OCI-LY3 (cell line): ENCODE measurements at regions not wholly inside any gene's neighbourhood (a gene's known extent, or its start where the extent isn't known, plus 50 kb on each side); places are given as distances from the start of the nearest gene placed in this dataset.

Source experiments
- H2AFZ ChIP-seq: fragments of 200-600, 300-600 bp; shearing (Covaris generic); 2 replicates; pipeline ENCODE4 v1.6.0; 2014; ENCODE audit warnings: antibody characterized with exemption, low read depth, low read length
- H3K27ac ChIP-seq: fragments of 200-600, 300-600 bp; sonication (generic); 2 replicates; pipeline ENCODE4 v1.5.1; 2014; ENCODE audit warnings: mild to moderate bottlenecking, low read length, moderate library complexity, mixed read lengths
- H3K27me3 ChIP-seq: fragments of 200-600, 300-600 bp; sonication (generic); 2 replicates; pipeline ENCODE4 v1.6.1; 2014; ENCODE audit warnings: low read depth, low read length, mixed read lengths
- H3K36me3 ChIP-seq: fragments of 200-600, 300-600 bp; sonication (generic); replicated peaks from 2 replicates; pipeline ENCODE3; 2014; ENCODE audit warnings: low read depth, low read length, mixed read lengths
- H3K4me1 ChIP-seq: fragments of 300-600, 200-600 bp; sonication (generic); 2 replicates; pipeline ENCODE4 v1.6.1; 2014; ENCODE audit warnings: low read length, mixed read lengths
- H3K4me2 ChIP-seq: fragments of 200-600, 300-600 bp; sonication (generic); 2 replicates; pipeline ENCODE4 v1.6.1; 2014; ENCODE audit warnings: low read length, mixed read lengths
- H3K4me3 ChIP-seq: fragments of 300-600, 200-600 bp; sonication (generic); 2 replicates; pipeline ENCODE4 v1.5.1; 2014; ENCODE audit warnings: antibody characterized with exemption, mild to moderate bottlenecking, low read length, moderate library complexity
- H3K79me2 ChIP-seq: fragments of 300-600, 200-600 bp; shearing (Covaris generic); 2 replicates; pipeline ENCODE4 v1.6.1; 2014; ENCODE audit warnings: mild to moderate bottlenecking, low read length, mixed read lengths
- H3K9ac ChIP-seq: fragments of 300-600, 200-600 bp; shearing (Covaris generic); 2 replicates; pipeline ENCODE4 v1.6.0; 2014; ENCODE audit warnings: mild to moderate bottlenecking, low read length, moderate library complexity
- H3K9me3 ChIP-seq: fragments of 200-600, 300-600 bp; shearing (Covaris generic); 2 replicates; pipeline ENCODE4 v1.6.1; 2014; ENCODE audit warnings: low read length, mixed read lengths; ENCODE audit not compliant: insufficient read depth
- H4K20me1 ChIP-seq: fragments of 200-600, 300-600 bp; sonication (generic); 2 replicates; pipeline ENCODE4 v1.6.1; 2016; ENCODE audit warnings: low read length, mixed read lengths; ENCODE audit not compliant: insufficient read depth
- EZH2phosphoT487 ChIP-seq: fragments of 200-600 bp; shearing (Covaris generic); IDR thresholded peaks from 2 replicates; pipeline ENCODE4 v1.6.1; 2018; ENCODE audit warnings: antibody characterized with exemption, mixed run types, low read depth
- TF ChIP-seq, protein P1 (sequence below): fragments of 200-600, 300-600 bp; sonication (generic); IDR thresholded peaks from 2 replicates; pipeline ENCODE4 v1.5.1; 2014; ENCODE audit warnings: antibody characterized with exemption, low read length, low read depth

DNA sequence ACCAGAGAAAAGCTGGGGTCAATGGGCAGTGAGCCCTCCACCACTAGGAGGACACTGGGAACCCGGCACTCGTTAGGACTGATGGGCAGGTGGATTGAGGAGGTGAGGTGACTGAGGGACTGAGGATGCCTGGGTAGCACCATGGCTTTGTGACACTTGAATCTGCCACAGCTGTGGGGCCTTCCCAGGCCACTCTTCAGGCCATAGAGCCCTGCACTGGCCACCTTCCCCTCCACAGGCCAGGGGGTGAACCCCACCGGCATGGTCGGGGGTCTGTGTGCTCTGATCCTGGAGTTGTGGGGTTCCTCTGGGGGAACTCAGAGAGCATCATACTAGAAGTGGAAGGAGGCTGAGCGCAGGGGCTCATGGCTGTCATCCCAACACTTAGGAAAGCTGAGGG lies 423.5 kb downstream of the ZNF536 start:
- Histone ChIP-seq H3K27ac (no peak overlapping the region), H3K36me3 (no peaks in the 10 kb centered on the region), H4K20me1 (no peaks in the 10 kb centered on the region), H3K4me1 (no peaks in the 10 kb centered on the region), H3K9ac (no peak overlapping the region), H2AFZ (no peak overlapping the region), H3K79me2 (no peaks in the 10 kb centered on the region), H3K4me3 (no peak overlapping the region), H3K27me3 (no peaks in the 10 kb centered on the region), H3K4me2 (no peak overlapping the region), H3K9me3 (no peaks in the 10 kb centered on the region)
- TF ChIP-seq, protein P1, sequence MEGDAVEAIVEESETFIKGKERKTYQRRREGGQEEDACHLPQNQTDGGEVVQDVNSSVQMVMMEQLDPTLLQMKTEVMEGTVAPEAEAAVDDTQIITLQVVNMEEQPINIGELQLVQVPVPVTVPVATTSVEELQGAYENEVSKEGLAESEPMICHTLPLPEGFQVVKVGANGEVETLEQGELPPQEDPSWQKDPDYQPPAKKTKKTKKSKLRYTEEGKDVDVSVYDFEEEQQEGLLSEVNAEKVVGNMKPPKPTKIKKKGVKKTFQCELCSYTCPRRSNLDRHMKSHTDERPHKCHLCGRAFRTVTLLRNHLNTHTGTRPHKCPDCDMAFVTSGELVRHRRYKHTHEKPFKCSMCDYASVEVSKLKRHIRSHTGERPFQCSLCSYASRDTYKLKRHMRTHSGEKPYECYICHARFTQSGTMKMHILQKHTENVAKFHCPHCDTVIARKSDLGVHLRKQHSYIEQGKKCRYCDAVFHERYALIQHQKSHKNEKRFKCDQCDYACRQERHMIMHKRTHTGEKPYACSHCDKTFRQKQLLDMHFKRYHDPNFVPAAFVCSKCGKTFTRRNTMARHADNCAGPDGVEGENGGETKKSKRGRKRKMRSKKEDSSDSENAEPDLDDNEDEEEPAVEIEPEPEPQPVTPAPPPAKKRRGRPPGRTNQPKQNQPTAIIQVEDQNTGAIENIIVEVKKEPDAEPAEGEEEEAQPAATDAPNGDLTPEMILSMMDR: no peak
- TF ChIP-seq EZH2phosphoT487: no peak

DNA sequence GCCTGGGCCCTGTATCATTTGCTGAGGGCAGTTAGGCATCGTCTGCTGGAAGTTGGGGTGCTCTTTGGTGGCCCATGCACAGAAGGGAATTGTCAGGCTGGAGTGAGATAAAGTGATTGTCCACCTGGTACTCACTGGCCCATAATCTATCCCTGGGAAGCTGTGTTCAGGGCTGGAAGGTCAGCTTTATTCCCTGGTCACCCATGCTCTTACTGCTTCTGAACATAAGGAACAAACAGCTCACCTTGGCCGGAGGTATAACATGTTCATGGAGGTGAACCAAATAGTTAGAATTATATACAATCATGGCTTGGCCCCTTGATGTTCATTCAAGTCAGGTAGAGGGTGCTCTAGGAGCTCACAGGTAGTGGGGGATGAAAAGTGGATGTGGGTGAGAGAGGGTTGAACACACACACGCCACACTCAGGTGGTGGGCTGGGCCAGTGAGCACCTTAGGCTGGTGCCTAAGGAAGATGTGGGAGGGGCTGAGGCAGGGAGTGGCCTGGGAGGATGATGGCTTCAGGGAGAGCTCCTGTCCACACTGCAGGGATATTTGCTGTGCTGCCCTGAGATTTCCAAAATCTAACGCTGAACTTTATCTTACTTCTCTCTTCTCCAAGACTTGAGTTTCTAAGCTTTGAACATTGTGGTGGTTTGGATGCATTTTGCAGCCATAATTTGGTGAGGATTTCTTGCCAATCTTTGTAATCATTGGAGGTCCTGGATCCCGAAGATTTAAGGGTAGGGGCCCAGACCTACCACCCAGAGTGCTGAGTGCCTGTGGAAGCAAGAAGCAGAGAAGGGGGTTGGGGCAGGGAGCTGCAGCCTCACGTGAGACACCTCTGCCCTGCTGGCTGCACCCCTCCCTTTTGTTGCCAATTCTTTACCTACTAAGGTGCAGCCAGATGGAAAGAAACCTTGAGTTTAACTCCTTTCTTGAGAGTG lies 420.6 kb downstream of the ZNF536 start:
- Histone ChIP-seq H3K27ac (no peak overlapping the region), H3K9me3 (no peaks in the 10 kb centered on the region), H2AFZ (no peak overlapping the region), H3K27me3 (no peaks in the 10 kb centered on the region), H3K4me2 (no peak overlapping the region), H3K79me2 (no peaks in the 10 kb centered on the region), H3K4me1 (no peaks in the 10 kb centered on the region), H3K36me3 (no peaks in the 10 kb centered on the region), H4K20me1 (no peaks in the 10 kb centered on the region), H3K4me3 (no peak overlapping the region), H3K9ac (no peak overlapping the region)
- TF ChIP-seq, protein P1: no peak
- no peak for TF ChIP-seq EZH2phosphoT487

DNA sequence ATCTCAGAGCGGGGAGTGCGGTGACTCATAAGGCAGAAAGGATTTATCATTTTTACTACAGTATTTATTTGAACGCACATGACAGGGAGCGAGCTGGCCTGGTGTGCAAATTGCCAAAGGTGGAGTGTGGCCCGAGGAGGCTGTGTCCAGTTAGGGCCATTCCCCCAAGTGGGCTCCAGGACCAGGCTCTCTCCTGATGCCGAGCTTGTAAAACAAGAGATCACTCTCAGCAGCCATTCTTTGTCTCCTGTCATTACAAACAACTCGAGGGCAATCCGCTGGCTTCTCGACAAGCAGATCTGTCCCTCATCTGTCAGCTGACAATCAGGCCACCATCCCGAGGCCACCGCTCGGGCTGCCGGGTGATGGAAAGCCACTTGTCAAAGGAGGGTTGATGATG lies 418.9 kb downstream of the ZNF536 start:
- Histone ChIP-seq H3K9ac (no peak overlapping the region), H2AFZ (no peak overlapping the region), H3K4me2 (no peak overlapping the region), H3K9me3 (no peaks in the 10 kb centered on the region), H3K4me3 (no peak overlapping the region), H3K27ac (no peak overlapping the region), H3K79me2 (no peaks in the 10 kb centered on the region), H3K27me3 (no peaks in the 10 kb centered on the region), H3K4me1 (no peaks in the 10 kb centered on the region), H3K36me3 (no peaks in the 10 kb centered on the region), H4K20me1 (no peaks in the 10 kb centered on the region)
- TF ChIP-seq, protein P1: no peak
- TF ChIP-seq EZH2phosphoT487: no peak

DNA sequence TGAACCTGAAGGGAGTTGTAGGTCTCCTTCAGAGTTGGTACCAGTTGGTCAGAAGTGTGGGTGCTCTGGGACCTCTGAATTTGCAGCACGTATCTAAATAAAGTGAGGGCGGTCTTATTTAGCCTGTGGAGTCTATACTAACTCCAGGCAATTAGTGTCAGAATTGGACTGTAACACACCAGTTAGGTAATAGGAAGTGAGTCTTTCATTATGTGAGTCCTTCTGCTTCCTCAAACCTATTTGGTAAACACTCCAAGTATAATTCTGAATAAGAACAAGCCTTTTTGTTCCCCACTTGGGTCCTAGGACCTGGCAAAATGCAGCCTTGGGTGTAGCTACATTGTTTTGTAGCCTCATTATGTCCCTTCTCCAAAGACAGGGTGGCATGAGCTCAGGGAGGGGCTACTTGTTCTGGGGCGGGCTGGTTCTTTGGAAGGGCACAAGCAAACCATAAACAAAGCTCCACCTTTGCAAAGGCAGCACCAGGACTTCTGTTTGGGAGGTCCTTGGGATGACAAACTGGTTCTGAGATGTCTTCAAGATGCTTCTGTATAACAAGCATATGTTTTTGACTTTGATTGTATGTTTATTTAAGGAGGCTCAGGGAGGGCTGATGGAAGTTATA lies 418.0 kb downstream of the ZNF536 start:
- H3K27ac ChIP-seq: no peak overlapping the region

More for the DNA sequence above, 418.0 kb downstream of the ZNF536 start:
- no peak overlapping the region for H3K4me2 ChIP-seq
- no peaks in the 10 kb centered on the region for H3K4me1 ChIP-seq
- no peaks in the 10 kb centered on the region for H3K27me3 ChIP-seq
- H3K36me3 ChIP-seq: no peaks in the 10 kb centered on the region
- H3K4me3 ChIP-seq: no peak overlapping the region
- H3K79me2 ChIP-seq: no peaks in the 10 kb centered on the region
- H3K9ac ChIP-seq: no peak overlapping the region
- H3K9me3 ChIP-seq: no peaks in the 10 kb centered on the region
- H4K20me1 ChIP-seq: no peaks in the 10 kb centered on the region
- TF ChIP-seq EZH2phosphoT487: no peak
- TF ChIP-seq, protein P1: no peak
- H2AFZ ChIP-seq: no peak overlapping the region
